ENCODE measurements at regions not wholly inside any gene's neighbourhood (a gene's known extent, or its start where the extent isn't known, plus 50 kb on each side); places are given as distances from the start of the nearest gene placed in this dataset.

- Histone ChIP-seq H3K4me3 (no peak overlapping the region), H3K27me3 (no peaks in the 10 kb centered on the region), H3K36me3 (no peaks in the 10 kb centered on the region), H3K9me3 (peaks cover 0 to 5% (median 0%) of the 10 kb centered on the region in 4 donors), H3K27ac (no peak overlapping the region), H3K4me1 (no peaks in the 10 kb centered on the region)
- WGBS, 2 donors, result 64 to 89% methylated on average over 2 of the region's 2 CpGs
- DNase-seq (no peak), ATAC-seq (ENCODE audit: low FRiP score in 2 of 2) (no peak)
- no peak for TF ChIP-seq POLR2AphosphoS5 (IDR thresholded peaks at IDR 0.05)
- TF ChIP-seq EP300 (IDR thresholded peaks at IDR 0.05), result no peak
- TF ChIP-seq, protein P1, sequence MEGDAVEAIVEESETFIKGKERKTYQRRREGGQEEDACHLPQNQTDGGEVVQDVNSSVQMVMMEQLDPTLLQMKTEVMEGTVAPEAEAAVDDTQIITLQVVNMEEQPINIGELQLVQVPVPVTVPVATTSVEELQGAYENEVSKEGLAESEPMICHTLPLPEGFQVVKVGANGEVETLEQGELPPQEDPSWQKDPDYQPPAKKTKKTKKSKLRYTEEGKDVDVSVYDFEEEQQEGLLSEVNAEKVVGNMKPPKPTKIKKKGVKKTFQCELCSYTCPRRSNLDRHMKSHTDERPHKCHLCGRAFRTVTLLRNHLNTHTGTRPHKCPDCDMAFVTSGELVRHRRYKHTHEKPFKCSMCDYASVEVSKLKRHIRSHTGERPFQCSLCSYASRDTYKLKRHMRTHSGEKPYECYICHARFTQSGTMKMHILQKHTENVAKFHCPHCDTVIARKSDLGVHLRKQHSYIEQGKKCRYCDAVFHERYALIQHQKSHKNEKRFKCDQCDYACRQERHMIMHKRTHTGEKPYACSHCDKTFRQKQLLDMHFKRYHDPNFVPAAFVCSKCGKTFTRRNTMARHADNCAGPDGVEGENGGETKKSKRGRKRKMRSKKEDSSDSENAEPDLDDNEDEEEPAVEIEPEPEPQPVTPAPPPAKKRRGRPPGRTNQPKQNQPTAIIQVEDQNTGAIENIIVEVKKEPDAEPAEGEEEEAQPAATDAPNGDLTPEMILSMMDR (IDR thresholded peaks at IDR 0.05), result no peak
- TF ChIP-seq POLR2A (IDR thresholded peaks at IDR 0.05), result no peak
Observed at GRCh38 chr2:188869550-188869949, 104.6 kb upstream of the COL3A1 start.

DNA sequence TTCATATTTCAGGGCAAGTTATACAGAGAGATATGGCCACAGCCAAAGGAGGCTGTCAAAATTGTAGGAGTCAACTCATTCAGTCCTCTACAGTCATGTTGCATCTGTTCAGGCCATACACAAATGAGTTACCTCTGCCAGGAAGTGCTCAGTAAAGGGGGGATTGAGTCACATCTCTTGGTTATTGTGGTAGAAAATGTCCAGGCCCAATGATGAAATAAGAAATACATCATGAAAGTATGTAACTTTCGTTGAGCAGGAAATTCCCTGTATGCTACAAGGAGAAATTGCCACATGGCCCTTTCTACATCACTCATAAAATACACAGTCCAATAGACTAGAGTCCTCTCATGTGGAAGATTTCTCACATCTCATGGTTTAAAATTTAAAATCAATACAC lies 103.9 kb upstream of the COL3A1 start:
- TF ChIP-seq, protein P1 (IDR thresholded peaks at IDR 0.05), result no peak
- TF ChIP-seq POLR2A (IDR thresholded peaks at IDR 0.05), result no peak
- no peaks in the 10 kb centered on the region for H3K36me3 ChIP-seq
- H3K27ac ChIP-seq, result no peak overlapping the region
- ATAC-seq (ENCODE audit: low FRiP score in 2 of 2) (peak in 1 of 2 donors; percentile 53), DNase-seq (no peak)
- peaks cover 0 to 5% (median 0%) of the 10 kb centered on the region in 4 donors for H3K9me3 ChIP-seq
- 50 to 65% methylated on average over 1 of the region's 1 CpG for WGBS, 2 donors
- no peak overlapping the region for H3K4me3 ChIP-seq
- H3K27me3 ChIP-seq, result no peaks in the 10 kb centered on the region
- no peaks in the 10 kb centered on the region for H3K4me1 ChIP-seq

GRCh38 chr2:188875104-188875503 lies 99.1 kb upstream of the COL3A1 start:
- ATAC-seq (ENCODE audit: low FRiP score in 2 of 2), result no peak
- H3K36me3 ChIP-seq, result no peaks in the 10 kb centered on the region
- H3K27me3 ChIP-seq, result no peaks in the 10 kb centered on the region
- H3K27ac ChIP-seq, result no peak overlapping the region
- WGBS, 2 donors, result 91 to 95% methylated on average over 6 of the region's 6 CpGs
- no peak overlapping the region for H3K4me3 ChIP-seq
- no peaks in the 10 kb centered on the region for H3K9me3 ChIP-seq
- no peak for DNase-seq
- TF ChIP-seq, protein P1 (IDR thresholded peaks at IDR 0.05), result no peak
- H3K4me1 ChIP-seq, result no peaks in the 10 kb centered on the region

DNA sequence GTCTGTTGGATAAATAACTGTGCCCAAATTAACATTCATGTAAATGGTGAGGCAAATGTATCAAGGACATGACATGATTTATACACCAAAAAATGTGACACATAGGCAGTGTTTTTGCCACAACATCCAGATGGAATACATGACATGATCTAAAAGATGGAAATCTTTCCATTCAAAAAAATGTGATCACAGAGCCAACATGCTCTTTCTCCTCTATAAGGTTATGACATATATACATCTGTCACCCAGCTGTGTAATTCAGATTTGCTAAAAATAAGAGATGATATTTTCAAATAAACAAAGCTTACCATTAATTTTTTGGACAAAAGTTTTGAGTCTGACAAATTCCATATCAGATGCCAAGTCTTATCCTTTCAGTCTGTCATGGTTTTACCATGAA lies 95.5 kb upstream of the COL3A1 start:
- ATAC-seq (ENCODE audit: low FRiP score in 2 of 2) (no peak), DNase-seq (no peak)
- no peaks in the 10 kb centered on the region for H3K36me3 ChIP-seq
- no peaks in the 10 kb centered on the region for H3K9me3 ChIP-seq
- no peak for TF ChIP-seq POLR2A (IDR thresholded peaks at IDR 0.05)
- TF ChIP-seq EP300 (IDR thresholded peaks at IDR 0.05), result no peak
- TF ChIP-seq, protein P1 (IDR thresholded peaks at IDR 0.05), result no peak
- no peak for TF ChIP-seq POLR2AphosphoS5 (IDR thresholded peaks at IDR 0.05)
- H3K4me3 ChIP-seq, result no peak overlapping the region
- H3K27ac ChIP-seq, result no peak overlapping the region
- H3K27me3 ChIP-seq, result no peaks in the 10 kb centered on the region
- H3K4me1 ChIP-seq, result no peaks in the 10 kb centered on the region

GRCh38 chr2:188880740-188881139 lies 93.4 kb upstream of the COL3A1 start:
- no peaks in the 10 kb centered on the region for H3K9me3 ChIP-seq
- H3K27ac ChIP-seq, result no peak overlapping the region
- no peaks in the 10 kb centered on the region for H3K27me3 ChIP-seq
- H3K4me1 ChIP-seq, result no peaks in the 10 kb centered on the region
- H3K36me3 ChIP-seq, result no peaks in the 10 kb centered on the region
- ATAC-seq (ENCODE audit: low FRiP score in 2 of 2) (no peak), DNase-seq (no peak)
- no peak for TF ChIP-seq POLR2A (IDR thresholded peaks at IDR 0.05)
- TF ChIP-seq, protein P1 (IDR thresholded peaks at IDR 0.05), result no peak
- TF ChIP-seq POLR2AphosphoS5 (IDR thresholded peaks at IDR 0.05), result no peak
- no peak for TF ChIP-seq EP300 (IDR thresholded peaks at IDR 0.05)
- no peak overlapping the region for H3K4me3 ChIP-seq

Data from upper lobe of left lung (tissue), 6 donors.